Mesothelial cell of epicardium (in vitro differentiated cells): ENCODE measurements at regions not wholly inside any gene's neighbourhood (a gene's known extent, or its start where the extent isn't known, plus 50 kb on each side); places are given as distances from the start of the nearest gene placed in this dataset.
"Not testable (repeated sequence)": the region's sequence is repeated elsewhere in the genome, so short reads cannot be mapped to it uniquely, and the experiment has no call there.

Experiments
- DNase-seq, 2 experiments: peaks; one replicate each; pipeline ENCODE4 v3.0.0; 2021; ENCODE audit warnings: low spot score in 2 of 2; ENCODE audit not compliant: unreplicated experiment in 2 of 2
- H3K27ac Mint-ChIP-seq: 2 replicates; pipeline ENCODE4 v1.8.0; 2021; ENCODE audit warnings: mixed read lengths
- H3K27me3 Mint-ChIP-seq: 2 replicates; pipeline ENCODE4 v1.8.0; 2021; ENCODE audit warnings: low read depth, mixed read lengths
- H3K36me3 Mint-ChIP-seq: 2 replicates; pipeline ENCODE4 v1.8.0; 2021; ENCODE audit warnings: mixed read lengths
- H3K4me1 Mint-ChIP-seq: 2 replicates; pipeline ENCODE4 v1.8.0; 2021; ENCODE audit warnings: mixed read lengths
- H3K4me3 Mint-ChIP-seq: 2 replicates; pipeline ENCODE4 v1.8.0; 2021; ENCODE audit warnings: mild to moderate bottlenecking, moderate library complexity, mixed read lengths
- H3K9me3 Mint-ChIP-seq: 2 replicates; pipeline ENCODE4 v1.8.0; 2021; ENCODE audit warnings: mixed read lengths
- CTCF ChIP-seq: fragments of 200-600 bp; sonication (generic); IDR thresholded peaks from one replicate; pipeline ENCODE4 v1.5.0; 2021; ENCODE audit warnings: antibody characterized with exemption; ENCODE audit not compliant: unreplicated experiment

- Mint-ChIP-seq H3K9me3 (no peaks in the 10 kb centered on the region), H3K36me3 (no peaks in the 10 kb centered on the region), H3K4me3 (no peak overlapping the region), H3K27ac (no peak overlapping the region), H3K4me1 (no peaks in the 10 kb centered on the region), H3K27me3 (peaks cover 20% of the 10 kb centered on the region)
- no peak for DNase-seq
- no peak for TF ChIP-seq CTCF
Measured at GRCh38 chr1:121452484-121452883, 267.7 kb downstream of the SRGAP2C start.

GRCh38 chr1:121458291-121459048 lies 273.7 kb downstream of the SRGAP2C start:
- H3K9me3 Mint-ChIP-seq, result no peaks in the 10 kb centered on the region
- H3K27me3 Mint-ChIP-seq, result peaks cover 15% of the 10 kb centered on the region
- no peak for DNase-seq
- no peaks in the 10 kb centered on the region for H3K36me3 Mint-ChIP-seq
- no peak for TF ChIP-seq CTCF
- no peak overlapping the region for H3K4me3 Mint-ChIP-seq
- H3K27ac Mint-ChIP-seq, result no peak overlapping the region
- no peaks in the 10 kb centered on the region for H3K4me1 Mint-ChIP-seq

- no peaks in the 10 kb centered on the region for H3K36me3 Mint-ChIP-seq
- no peaks in the 10 kb centered on the region for H3K4me1 Mint-ChIP-seq
- no peak overlapping the region for H3K27ac Mint-ChIP-seq
- TF ChIP-seq CTCF, result no peak
- H3K4me3 Mint-ChIP-seq, result no peak overlapping the region
- H3K9me3 Mint-ChIP-seq, result no peaks in the 10 kb centered on the region
- peaks cover 7% of the 10 kb centered on the region for H3K27me3 Mint-ChIP-seq
- DNase-seq, result no peak
Measured at GRCh38 chr1:121459235-121459634, 274.5 kb downstream of the SRGAP2C start.

- not testable (repeated sequence) for H3K27me3 Mint-ChIP-seq, DNase-seq, H3K27ac Mint-ChIP-seq, H3K4me1 Mint-ChIP-seq, H3K9me3 Mint-ChIP-seq, H3K4me3 Mint-ChIP-seq, H3K36me3 Mint-ChIP-seq
Measured at GRCh38 chr1:121469395-121469794, 284.6 kb downstream of the SRGAP2C start.

- H3K36me3 Mint-ChIP-seq, H3K27me3 Mint-ChIP-seq, H3K4me1 Mint-ChIP-seq, DNase-seq, H3K9me3 Mint-ChIP-seq, H3K27ac Mint-ChIP-seq, H3K4me3 Mint-ChIP-seq: not testable (repeated sequence)
Measured at GRCh38 chr1:121470401-121470800, 285.6 kb downstream of the SRGAP2C start.

- TF ChIP-seq CTCF, result no peak
- no peak for DNase-seq
- Mint-ChIP-seq H3K4me1 (no peaks in the 10 kb centered on the region), H3K9me3 (peaks cover 12% of the 10 kb centered on the region), H3K27ac (no peak overlapping the region), H3K36me3 (no peaks in the 10 kb centered on the region), H3K4me3 (no peak overlapping the region), H3K27me3 (no peaks in the 10 kb centered on the region)
Measured at GRCh38 chr1:121471523-121471922, 286.7 kb downstream of the SRGAP2C start.

- peaks cover 13% of the 10 kb centered on the region for H3K9me3 Mint-ChIP-seq
- no peaks in the 10 kb centered on the region for H3K27me3 Mint-ChIP-seq
- H3K4me3 Mint-ChIP-seq, result no peak overlapping the region
- TF ChIP-seq CTCF, result no peak
- no peak overlapping the region for H3K27ac Mint-ChIP-seq
- DNase-seq, result no peak
- H3K36me3 Mint-ChIP-seq, result no peaks in the 10 kb centered on the region
- no peaks in the 10 kb centered on the region for H3K4me1 Mint-ChIP-seq
Measured at GRCh38 chr1:121472017-121472416, 287.2 kb downstream of the SRGAP2C start.
